DOHH2 (cell line): ENCODE measurements at regions not wholly inside any gene's neighbourhood (a gene's known extent, or its start where the extent isn't known, plus 50 kb on each side); places are given as distances from the start of the nearest gene placed in this dataset.

Experiments used
- H3F3A ChIP-seq: fragments of 200-600 bp; sonication (generic), shearing (Covaris generic); 2 replicates; pipeline ENCODE4 v1.6.0; 2016; ENCODE audit warnings: antibody characterized with exemption, mild to moderate bottlenecking; ENCODE audit not compliant: control insufficient read depth, insufficient read depth
- H3K27ac ChIP-seq: fragments of 200-600 bp; sonication (generic); 2 replicates; pipeline ENCODE4 v1.5.1; 2014; ENCODE audit warnings: low read depth, mild to moderate bottlenecking, low read length, moderate library complexity
- H3K27me3 ChIP-seq: fragments of 200-600 bp; sonication (generic); 2 replicates; pipeline ENCODE4 v1.6.1; 2014; ENCODE audit warnings: mild to moderate bottlenecking, low read length, mixed read lengths; ENCODE audit not compliant: control insufficient read depth
- H3K36me3 ChIP-seq: fragments of 200-600 bp; sonication (generic); 2 replicates; pipeline ENCODE4 v1.6.1; 2014; ENCODE audit warnings: mild to moderate bottlenecking, low read length, moderate library complexity, mixed read lengths; ENCODE audit not compliant: control insufficient read depth
- H3K4me1 ChIP-seq: fragments of 200-600 bp; sonication (generic); 2 replicates; pipeline ENCODE4 v1.6.1; 2014; ENCODE audit warnings: mild to moderate bottlenecking, low read length, mixed read lengths; ENCODE audit not compliant: control insufficient read depth
- H3K4me2 ChIP-seq: fragments of 200-600 bp; sonication (generic); 2 replicates; pipeline ENCODE4 v1.6.0; 2014; ENCODE audit warnings: mild to moderate bottlenecking, low read length, moderate library complexity
- H3K4me3 ChIP-seq: fragments of 200-600 bp; sonication (generic); 2 replicates; pipeline ENCODE4 v1.5.1; 2014; ENCODE audit warnings: mild to moderate bottlenecking, low read length, mixed read lengths
- H3K79me2 ChIP-seq: fragments of 200-600 bp; sonication (generic); 2 replicates; pipeline ENCODE4 v1.6.1; 2014; ENCODE audit warnings: mild to moderate bottlenecking, low read length, mixed read lengths; ENCODE audit not compliant: control insufficient read depth
- H3K9me2 ChIP-seq: fragments of 200-600 bp; sonication (generic); replicated peaks from 2 replicates; pipeline ENCODE4 v1.6.1; 2014; ENCODE audit warnings: mild to moderate bottlenecking, low read length, mixed read lengths; ENCODE audit not compliant: control insufficient read depth
- H3K9me3 ChIP-seq: fragments of 200-600 bp; sonication (generic); 2 replicates; pipeline ENCODE4 v1.6.1; 2014; ENCODE audit warnings: antibody characterized with exemption, low read length, mixed read lengths; ENCODE audit not compliant: control insufficient read depth, insufficient read depth
- H4K20me1 ChIP-seq: fragments of 200-600 bp; sonication (generic); 2 replicates; pipeline ENCODE4 v1.6.0; 2014; ENCODE audit warnings: low read depth, mild to moderate bottlenecking, antibody characterized with exemption, low read length, moderate library complexity; ENCODE audit not compliant: control insufficient read depth, insufficient read depth
- CTCF ChIP-seq: fragments of 200-600 bp; sonication (generic); IDR thresholded peaks from one replicate; pipeline ENCODE4 v1.5.1; 2014; ENCODE audit warnings: antibody characterized with exemption, mild to moderate bottlenecking, low read depth, low read length; ENCODE audit not compliant: poor library complexity, severe bottlenecking
- EZH2phosphoT487 ChIP-seq: fragments of 200-600 bp; sonication (generic); IDR thresholded peaks from 2 replicates; pipeline ENCODE4 v1.6.1; 2017; ENCODE audit warnings: borderline replicate concordance, mild to moderate bottlenecking, antibody characterized with exemption, low read length, moderate library complexity, mixed read lengths

- H3K36me3 ChIP-seq = no peaks in the 10 kb centered on the region
- H3K4me1 ChIP-seq = no peaks in the 10 kb centered on the region
- TF ChIP-seq CTCF (no peak), EZH2phosphoT487 (no peak)
- H3K4me2 ChIP-seq = no peak overlapping the region
- no peaks in the 10 kb centered on the region for H3K27me3 ChIP-seq
- no peak overlapping the region for H3K27ac ChIP-seq
- H3K79me2 ChIP-seq = no peaks in the 10 kb centered on the region
- H3K9me3 ChIP-seq = no peaks in the 10 kb centered on the region
- no peak overlapping the region for H3K4me3 ChIP-seq
- no peaks in the 10 kb centered on the region for H4K20me1 ChIP-seq
- no peaks in the 10 kb centered on the region for H3F3A ChIP-seq
- H3K9me2 ChIP-seq = no peaks in the 10 kb centered on the region
These were observed 174.3 kb upstream of the GRID2 start for GRCh38 chr4:92129408-92129994.

DNA sequence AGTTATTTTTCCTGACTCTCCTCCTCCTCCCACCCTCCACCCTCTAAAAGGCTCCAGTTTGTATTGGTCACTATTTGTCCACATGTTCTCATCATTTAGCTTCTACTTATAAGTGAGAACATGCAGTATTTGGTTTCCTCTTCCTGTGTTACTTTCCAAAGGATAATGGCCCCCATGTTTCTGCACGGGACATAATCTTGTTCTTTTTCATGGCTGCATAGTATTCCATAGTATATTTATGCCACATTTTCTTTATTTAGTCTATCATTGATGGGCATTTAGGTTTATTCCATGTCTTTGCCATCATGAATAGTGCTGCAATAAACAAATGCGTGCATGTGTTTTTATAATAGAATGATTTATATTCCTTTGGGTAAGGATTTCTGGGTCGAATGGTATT is 167.3 kb upstream of the GRID2 start:
- Histone ChIP-seq H3K4me1 (no peaks in the 10 kb centered on the region), H3K4me2 (no peak overlapping the region), H3K79me2 (no peaks in the 10 kb centered on the region), H3K9me3 (no peaks in the 10 kb centered on the region; the same call in 1 of the 2 replicates), H3K27ac (no peak overlapping the region), H3K9me2 (no peaks in the 10 kb centered on the region; the same call in 1 of the 2 replicates), H3K36me3 (no peaks in the 10 kb centered on the region), H3F3A (no peaks in the 10 kb centered on the region), H4K20me1 (no peaks in the 10 kb centered on the region), H3K27me3 (no peaks in the 10 kb centered on the region), H3K4me3 (no peak overlapping the region)
- TF ChIP-seq CTCF (no peak), EZH2phosphoT487 (no peak)

DNA sequence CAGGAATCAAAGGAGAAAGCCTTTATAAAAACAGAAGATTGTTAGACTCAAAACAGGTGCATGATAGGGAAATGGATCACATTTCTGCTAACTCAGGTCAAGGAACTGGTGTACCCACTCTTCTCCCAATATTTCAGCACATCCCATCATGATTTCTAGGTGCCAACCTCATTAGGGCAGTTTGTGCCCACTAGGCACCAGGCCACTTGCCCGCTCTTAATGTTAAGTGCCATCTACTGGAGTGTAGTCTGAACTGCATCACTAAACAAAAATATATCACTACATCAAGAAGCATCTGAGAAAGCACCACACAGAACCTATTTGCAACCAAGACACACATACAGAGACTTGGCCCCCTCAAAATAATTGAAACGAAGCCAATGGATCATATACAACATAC is 140.4 kb upstream of the GRID2 start:
- H3K9me2 ChIP-seq = no peaks in the 10 kb centered on the region
- H3K4me2 ChIP-seq = no peak overlapping the region
- H3K79me2 ChIP-seq = no peaks in the 10 kb centered on the region
- H3F3A ChIP-seq = no peaks in the 10 kb centered on the region
- no peaks in the 10 kb centered on the region for H3K27me3 ChIP-seq
- H3K9me3 ChIP-seq = no peaks in the 10 kb centered on the region
- no peak overlapping the region for H3K4me3 ChIP-seq
- H3K27ac ChIP-seq = no peak overlapping the region
- H3K4me1 ChIP-seq = no peaks in the 10 kb centered on the region
- TF ChIP-seq CTCF (peak; percentile 62), EZH2phosphoT487 (no peak)
- no peaks in the 10 kb centered on the region for H3K36me3 ChIP-seq
- no peaks in the 10 kb centered on the region for H4K20me1 ChIP-seq

- no peaks in the 10 kb centered on the region for H4K20me1 ChIP-seq
- H3F3A ChIP-seq = no peaks in the 10 kb centered on the region
- no peaks in the 10 kb centered on the region for H3K9me2 ChIP-seq
- H3K79me2 ChIP-seq = no peaks in the 10 kb centered on the region
- TF ChIP-seq EZH2phosphoT487 (no peak), CTCF (no peak)
- H3K27me3 ChIP-seq = no peaks in the 10 kb centered on the region
- no peak overlapping the region for H3K4me2 ChIP-seq
- no peaks in the 10 kb centered on the region for H3K36me3 ChIP-seq
- no peaks in the 10 kb centered on the region for H3K9me3 ChIP-seq
- no peaks in the 10 kb centered on the region for H3K4me1 ChIP-seq
- no peak overlapping the region for H3K27ac ChIP-seq
- H3K4me3 ChIP-seq = no peak overlapping the region
These were observed 133.4 kb upstream of the GRID2 start for GRCh38 chr4:92170340-92170739.
